Right cardiac atrium (tissue), 5 donors: ENCODE measurements at regions not wholly inside any gene's neighbourhood (a gene's known extent, or its start where the extent isn't known, plus 50 kb on each side); places are given as distances from the start of the nearest gene placed in this dataset.
A peak's percentile ranks its signal among the peaks of the same experiment; 100 is the strongest.

Source experiments
- ATAC-seq, 2 donors: fragments of 200-7000 bp; cut with Tn5 transposase; one replicate each; pipeline versions ENCODE4 v1.8.0 to v1.9.1; 2020; ENCODE audit warnings: moderate library complexity in 2 of 2, mild to moderate bottlenecking in 1 of 2
- DNase-seq, 3 donors: peaks; one replicate each; pipeline ENCODE4 v3.0.0-alpha.2; 2020
- H3K27ac ChIP-seq: one replicate; pipeline ENCODE4 v1.5.1; 2013; ENCODE audit warnings: mild to moderate bottlenecking, low read length, control low read depth, moderate library complexity
- H3K27me3 ChIP-seq: one replicate; pipeline ENCODE4 v1.6.1; 2013; ENCODE audit not compliant: control insufficient read depth, insufficient read depth
- H3K4me1 ChIP-seq: one replicate; pipeline ENCODE4 v1.6.1; 2013; ENCODE audit warnings: low read length; ENCODE audit not compliant: control insufficient read depth, insufficient read depth
- H3K4me3 ChIP-seq: one replicate; pipeline ENCODE4 v1.5.1; 2013; ENCODE audit warnings: low read length, control low read depth
- H3K9me3 ChIP-seq: one replicate; pipeline ENCODE4 v1.6.1; 2013; ENCODE audit warnings: low read length; ENCODE audit not compliant: control insufficient read depth
- WGBS: extraction: QIAGEN DNeasy Blood & Tissue Kit; methylation state at CpG from one replicate; pipeline ENCODE4 v1.1.7; 2013; 5-methylcytosine and 5-hydroxymethylcytosine counted together
- intact Hi-C, 4 donors: fragments of 100-400 bp; cut with DNase I; formaldehyde crosslinking; loops; one replicate each; pipeline versions ENCODE4 v1.11.0 to v1.14.0; 2022 to 2023
- donor health status: healthy with polysubstance abuse.
- donor health status: DM: no; HTN: yes; CAD: no.
- donor health status: DM: no; HTN: no; CAD: no.
- donor health status: DM: no; HTN: yes; CAD: no; lungs with severe emphysema.
- donor health status: DM: yes; HTN: yes; CAD: no.

- Histone ChIP-seq H3K4me3 (no peak overlapping the region), H3K27me3 (no peaks in the 10 kb centered on the region), H3K9me3 (no peaks in the 10 kb centered on the region), H3K4me1 (no peaks in the 10 kb centered on the region), H3K27ac (no peak overlapping the region)
- WGBS = 92% methylated on average over 4 of the region's 4 CpGs
- ATAC-seq (no peak), DNase-seq (no peak)
- intact Hi-C loops = no loop called here
Observed at GRCh38 chr4:153063490-153063889, 127.4 kb downstream of the FHDC1 start.

GRCh38 chr4:153064571-153064970 lies 128.4 kb downstream of the FHDC1 start:
- no peaks in the 10 kb centered on the region for H3K27me3 ChIP-seq
- ATAC-seq (no peak), DNase-seq (no peak)
- intact Hi-C loops = no loop called here
- no peak overlapping the region for H3K27ac ChIP-seq
- no peaks in the 10 kb centered on the region for H3K4me1 ChIP-seq
- H3K9me3 ChIP-seq = no peaks in the 10 kb centered on the region
- H3K4me3 ChIP-seq = no peak overlapping the region
- 81% methylated on average over 13 of the region's 13 CpGs for WGBS

GRCh38 chr4:153065276-153065675 lies 129.2 kb downstream of the FHDC1 start:
- Histone ChIP-seq H3K9me3 (no peaks in the 10 kb centered on the region), H3K4me3 (no peak overlapping the region), H3K27ac (no peak overlapping the region), H3K4me1 (no peaks in the 10 kb centered on the region), H3K27me3 (no peaks in the 10 kb centered on the region)
- DNase-seq (peak in 1 of 3 donors; percentile 60), ATAC-seq (peak; percentile 50 to 74)
- intact Hi-C loops = no loop called here
- WGBS = 73% methylated on average over 9 of the region's 9 CpGs

GRCh38 chr4:153067376-153067775 lies 131.3 kb downstream of the FHDC1 start:
- H3K27ac ChIP-seq = no peak overlapping the region
- H3K9me3 ChIP-seq = no peaks in the 10 kb centered on the region
- 59% methylated on average over 1 of the region's 1 CpG for WGBS
- no peak overlapping the region for H3K4me3 ChIP-seq
- no peak for DNase-seq
- no peaks in the 10 kb centered on the region for H3K27me3 ChIP-seq
- H3K4me1 ChIP-seq = no peaks in the 10 kb centered on the region
- ATAC-seq = no peak
- intact Hi-C loops = no loop called here

GRCh38 chr4:153068751-153069150 lies 132.6 kb downstream of the FHDC1 start:
- no peaks in the 10 kb centered on the region for H3K27me3 ChIP-seq
- DNase-seq = no peak
- intact Hi-C loops = no loop called here
- no peak overlapping the region for H3K27ac ChIP-seq
- H3K9me3 ChIP-seq = no peaks in the 10 kb centered on the region
- no peak for ATAC-seq
- no peaks in the 10 kb centered on the region for H3K4me1 ChIP-seq
- WGBS = 95% methylated on average over 7 of the region's 7 CpGs
- H3K4me3 ChIP-seq = no peak overlapping the region

- ATAC-seq = no peak
- no peak overlapping the region for H3K4me3 ChIP-seq
- no peak for DNase-seq
- no peaks in the 10 kb centered on the region for H3K4me1 ChIP-seq
- intact Hi-C loops = no loop called here
- H3K9me3 ChIP-seq = no peaks in the 10 kb centered on the region
- H3K27me3 ChIP-seq = no peaks in the 10 kb centered on the region
- H3K27ac ChIP-seq = no peak overlapping the region
Observed at GRCh38 chr4:153071958-153072598, 132.2 kb upstream of the TRIM2 start.

GRCh38 chr4:153072661-153073060 lies 131.6 kb upstream of the TRIM2 start:
- no peak overlapping the region for H3K4me3 ChIP-seq
- H3K4me1 ChIP-seq = no peaks in the 10 kb centered on the region
- H3K27ac ChIP-seq = no peak overlapping the region
- no peaks in the 10 kb centered on the region for H3K9me3 ChIP-seq
- DNase-seq (no peak), ATAC-seq (no peak)
- no peaks in the 10 kb centered on the region for H3K27me3 ChIP-seq
- intact Hi-C loops = no loop called here

- Histone ChIP-seq H3K27ac (no peak overlapping the region), H3K9me3 (no peaks in the 10 kb centered on the region), H3K27me3 (no peaks in the 10 kb centered on the region), H3K4me3 (no peak overlapping the region), H3K4me1 (no peaks in the 10 kb centered on the region)
- DNase-seq (no peak), ATAC-seq (no peak)
- intact Hi-C loops = no loop called here
- 66% methylated on average over 1 of the region's 1 CpG for WGBS
Observed at GRCh38 chr4:153074486-153074885, 129.8 kb upstream of the TRIM2 start.

GRCh38 chr4:153074936-153075630 lies 129.2 kb upstream of the TRIM2 start:
- ATAC-seq = no peak
- Histone ChIP-seq H3K4me1 (no peaks in the 10 kb centered on the region), H3K27me3 (no peaks in the 10 kb centered on the region), H3K9me3 (no peaks in the 10 kb centered on the region), H3K4me3 (no peak overlapping the region), H3K27ac (no peak overlapping the region)
- intact Hi-C loops = no loop called here
- WGBS = 77% methylated on average over 2 of the region's 2 CpGs
- DNase-seq = no peak

GRCh38 chr4:153075836-153076518 lies 128.3 kb upstream of the TRIM2 start:
- no peaks in the 10 kb centered on the region for H3K27me3 ChIP-seq
- intact Hi-C loops = no loop called here
- no peak for ATAC-seq
- H3K4me3 ChIP-seq = no peak overlapping the region
- no peak overlapping the region for H3K27ac ChIP-seq
- 83% methylated on average over 4 of the region's 4 CpGs for WGBS
- no peaks in the 10 kb centered on the region for H3K4me1 ChIP-seq
- H3K9me3 ChIP-seq = no peaks in the 10 kb centered on the region
- no peak for DNase-seq

- Histone ChIP-seq H3K4me3 (no peak overlapping the region), H3K27ac (no peak overlapping the region), H3K27me3 (no peaks in the 10 kb centered on the region), H3K9me3 (no peaks in the 10 kb centered on the region), H3K4me1 (no peaks in the 10 kb centered on the region)
- ATAC-seq (no peak), DNase-seq (no peak)
- 88% methylated on average over 3 of the region's 3 CpGs for WGBS
- intact Hi-C loops = no loop called here
Observed at GRCh38 chr4:153076861-153077260, 127.4 kb upstream of the TRIM2 start.
